ENCODE measurements at regions not wholly inside any gene's neighbourhood (a gene's known extent, or its start where the extent isn't known, plus 50 kb on each side); places are given as distances from the start of the nearest gene placed in this dataset.

DNA sequence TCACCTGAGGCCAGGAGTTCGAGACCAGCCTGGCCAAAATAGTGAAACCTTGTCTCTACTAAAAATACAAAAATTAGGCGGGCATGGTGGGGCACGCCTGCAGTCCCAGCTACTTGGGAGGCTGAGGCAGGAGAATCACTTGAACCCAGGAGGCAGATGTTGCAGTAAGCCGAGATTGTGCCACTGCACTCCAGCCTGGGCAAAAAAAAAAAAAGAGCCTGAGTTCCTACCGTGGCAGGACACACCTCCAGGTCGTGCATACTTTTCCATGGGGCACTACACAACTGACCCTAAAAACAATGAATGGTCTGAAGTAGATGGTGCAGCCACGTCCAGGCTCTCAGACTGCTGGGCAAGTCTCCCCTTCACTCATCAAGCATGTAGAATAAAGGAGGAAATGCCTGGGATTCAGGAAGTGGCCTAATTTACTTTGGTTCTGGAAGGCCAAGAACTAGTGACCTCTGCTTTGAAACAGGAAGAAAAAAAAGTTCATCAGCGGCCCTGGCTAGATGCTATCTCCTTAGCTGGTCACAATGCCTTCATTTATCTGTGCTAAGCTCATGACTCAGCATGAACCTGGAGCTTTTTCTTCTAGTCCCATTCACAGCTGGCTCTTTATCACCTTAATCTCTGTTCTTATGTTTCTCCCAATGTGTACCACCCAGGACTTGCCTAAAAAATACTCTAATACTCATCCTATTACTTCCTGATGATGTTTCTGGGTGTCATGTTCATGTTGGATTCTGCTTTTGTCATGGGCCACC lies 55.8 kb upstream of the OR6J1 start:
- no peak overlapping the region for H3K27ac Mint-ChIP-seq
- H3K4me1 Mint-ChIP-seq (ENCODE audit: low read depth): peaks cover 6% of the 10 kb centered on the region
- peaks cover 41% of the 10 kb centered on the region for H3K27me3 Mint-ChIP-seq
- intact Hi-C loops (cut with micrococcal nuclease): no loop called here
- H3K4me3 Mint-ChIP-seq: no peak overlapping the region
- no peaks in the 10 kb centered on the region for H3K9me3 Mint-ChIP-seq
- H3K36me3 Mint-ChIP-seq (ENCODE audit: low read depth): no peaks in the 10 kb centered on the region

DNA sequence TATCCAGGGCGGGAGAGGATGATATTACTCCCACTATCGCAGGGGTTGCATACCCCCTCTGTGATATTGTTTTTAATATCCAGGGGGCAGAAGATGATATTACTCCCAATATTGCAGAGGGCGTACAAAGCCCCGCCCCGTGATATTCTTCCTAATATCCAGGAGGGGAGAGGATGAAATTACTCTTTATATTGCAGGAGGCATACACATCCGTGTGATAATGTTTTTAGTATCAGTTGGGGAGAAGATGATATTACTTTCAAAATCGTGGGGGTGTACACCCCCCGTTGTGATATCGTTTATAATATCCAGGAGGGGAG lies 52.9 kb upstream of the OXA1L start:
- H3K4me3 Mint-ChIP-seq: peak overlapping the region; percentile 82
- H3K27ac Mint-ChIP-seq: no peak overlapping the region
- H3K9me3 Mint-ChIP-seq: no peaks in the 10 kb centered on the region
- H3K4me1 Mint-ChIP-seq (ENCODE audit: low read depth): peaks cover 5% of the 10 kb centered on the region
- H3K36me3 Mint-ChIP-seq (ENCODE audit: low read depth): no peaks in the 10 kb centered on the region
- intact Hi-C loops (cut with micrococcal nuclease): no loop called here
- H3K27me3 Mint-ChIP-seq: peaks cover 40% of the 10 kb centered on the region

DNA sequence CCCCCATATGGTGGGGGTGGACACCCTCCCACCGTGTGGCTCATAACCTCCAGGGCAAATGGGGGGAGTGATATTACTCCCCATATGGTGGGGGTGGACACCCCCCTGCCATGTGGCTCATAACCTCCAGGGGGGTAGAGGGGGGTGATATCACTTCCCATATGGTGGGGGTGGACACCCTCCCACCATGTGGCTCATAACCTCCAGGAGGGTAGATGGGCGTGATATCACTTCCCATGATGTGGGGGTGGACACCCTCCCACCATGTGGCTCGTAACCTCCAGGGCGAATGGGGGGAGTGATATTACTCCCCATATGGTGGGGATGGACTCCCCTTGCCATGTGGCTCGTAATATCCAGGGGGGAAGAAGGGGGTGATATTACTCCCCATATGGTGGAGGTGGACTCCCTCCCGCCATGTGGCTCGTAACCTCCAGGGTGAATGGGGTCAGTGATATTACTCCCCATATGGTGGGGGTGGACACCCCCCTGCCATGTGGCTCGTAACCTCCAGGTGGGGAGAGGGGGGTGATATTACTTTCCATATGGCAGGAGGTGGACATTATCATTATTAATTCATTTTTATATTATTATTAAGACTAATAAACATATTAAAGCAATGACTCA lies 51.2 kb upstream of the OXA1L start:
- intact Hi-C loops (cut with micrococcal nuclease): no loop called here
- no peak overlapping the region for H3K27ac Mint-ChIP-seq
- H3K27me3 Mint-ChIP-seq: peaks cover 31% of the 10 kb centered on the region
- no peaks in the 10 kb centered on the region for H3K9me3 Mint-ChIP-seq
- H3K4me3 Mint-ChIP-seq: no peak overlapping the region
- H3K36me3 Mint-ChIP-seq (ENCODE audit: low read depth): no peaks in the 10 kb centered on the region
- peaks cover 5% of the 10 kb centered on the region for H3K4me1 Mint-ChIP-seq (ENCODE audit: low read depth)

DNA sequence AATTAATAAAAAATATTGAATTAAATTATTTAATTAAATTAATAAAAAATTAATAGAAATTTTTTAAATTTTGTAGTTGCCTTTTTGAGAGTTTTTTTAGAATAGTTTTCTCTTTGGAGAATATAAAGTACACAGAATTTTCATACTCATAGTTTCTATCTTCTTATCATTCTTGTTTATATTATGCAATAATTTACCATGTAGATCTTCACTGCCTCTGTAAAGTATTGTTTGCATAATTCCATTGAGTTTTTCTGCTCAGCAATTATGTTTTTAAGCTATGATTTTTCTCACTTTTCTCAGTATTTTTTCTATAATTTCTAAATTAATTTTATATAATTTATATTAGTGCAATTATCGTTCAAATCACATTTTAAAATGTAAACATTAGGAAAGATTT lies 50.6 kb upstream of the OXA1L start:
- Mint-ChIP-seq H3K27me3 (peaks cover 31% of the 10 kb centered on the region), H3K4me1 (ENCODE audit: low read depth) (peaks cover 5% of the 10 kb centered on the region), H3K9me3 (no peaks in the 10 kb centered on the region), H3K27ac (no peak overlapping the region), H3K36me3 (ENCODE audit: low read depth) (no peaks in the 10 kb centered on the region), H3K4me3 (no peak overlapping the region)
- intact Hi-C loops (cut with micrococcal nuclease): no loop called here

Measured in dendritic cell treated with granulocyte-macrophage colony-stimulating factor and Interleukin-4, amounts not matched to agents 40 ng/mL and 50 ng/mL, for 4 days (primary cell).